OCI-LY1 (cell line): ENCODE measurements at regions not wholly inside any gene's neighbourhood (a gene's known extent, or its start where the extent isn't known, plus 50 kb on each side); places are given as distances from the start of the nearest gene placed in this dataset.

Source experiments
- H2AFZ ChIP-seq: fragments of 200-600 bp; sonication (generic), shearing (Covaris generic); 2 replicates; pipeline ENCODE4 v1.6.0; 2014; ENCODE audit warnings: antibody characterized with exemption, mild to moderate bottlenecking, low read length
- H3F3A ChIP-seq: fragments of 200-600 bp; sonication (generic), shearing (Covaris generic); 2 replicates; pipeline ENCODE4 v1.6.0; 2014; ENCODE audit warnings: mild to moderate bottlenecking, antibody characterized with exemption, low read length, moderate library complexity; ENCODE audit not compliant: insufficient read depth
- H3K27ac ChIP-seq: fragments of 200-600 bp; sonication (generic); 2 replicates; pipeline ENCODE4 v1.5.1; 2014; ENCODE audit warnings: low read length, mixed run types, mild to moderate bottlenecking, low read depth; ENCODE audit not compliant: poor library complexity, severe bottlenecking
- H3K27me3 ChIP-seq: fragments of 200-600 bp; sonication (generic); 2 replicates; pipeline ENCODE4 v1.6.0; 2014; ENCODE audit warnings: antibody characterized with exemption, mild to moderate bottlenecking, low read length, moderate library complexity; ENCODE audit not compliant: insufficient read depth
- H3K36me3 ChIP-seq: fragments of 200-600 bp; sonication (generic); 2 replicates; pipeline ENCODE4 v1.6.1; 2014; ENCODE audit warnings: mild to moderate bottlenecking, antibody characterized with exemption, low read length, moderate library complexity, mixed read lengths; ENCODE audit not compliant: insufficient read depth
- H3K4me1 ChIP-seq: fragments of 200-600 bp; sonication (generic); 2 replicates; pipeline ENCODE4 v1.5.1; 2014; ENCODE audit warnings: mild to moderate bottlenecking, low read length, moderate library complexity; ENCODE audit not compliant: insufficient read depth, severe bottlenecking
- H3K4me2 ChIP-seq: fragments of 200-600 bp; sonication (generic), shearing (Covaris generic); 2 replicates; pipeline ENCODE4 v1.6.1; 2014; ENCODE audit warnings: low read length
- H3K4me3 ChIP-seq: fragments of 200-600 bp; sonication (generic); 2 replicates; pipeline ENCODE4 v1.5.1; 2014; ENCODE audit warnings: low read length, low read depth, mild to moderate bottlenecking, mixed read lengths; ENCODE audit not compliant: poor library complexity, severe bottlenecking
- H3K79me2 ChIP-seq: fragments of 200-600 bp; shearing (Covaris generic); 2 replicates; pipeline ENCODE4 v1.6.1; 2016; ENCODE audit warnings: mixed run types, low read length, mixed read lengths; ENCODE audit not compliant: insufficient read depth
- H3K9ac ChIP-seq: fragments of 200-600 bp; sonication (generic), shearing (Covaris generic); 2 replicates; pipeline ENCODE4 v1.6.1; 2014; ENCODE audit warnings: mild to moderate bottlenecking, low read length, mixed read lengths
- H3K9me2 ChIP-seq: fragments of 200-600 bp; sonication (generic), shearing (Covaris generic); 2 replicates; pipeline ENCODE4 v1.6.1; 2014; ENCODE audit warnings: low read depth, mild to moderate bottlenecking, low read length, mixed read lengths
- H3K9me3 ChIP-seq: fragments of 200-600 bp; shearing (Covaris generic); 2 replicates; pipeline ENCODE4 v1.6.1; 2014; ENCODE audit warnings: low read length, mixed read lengths
- H4K20me1 ChIP-seq: fragments of 200-600 bp; sonication (generic), shearing (Covaris generic); 2 replicates; pipeline ENCODE4 v1.6.0; 2016; ENCODE audit warnings: mild to moderate bottlenecking, low read length; ENCODE audit not compliant: insufficient read depth
- CTCF ChIP-seq: fragments of 200-600 bp; sonication (generic), shearing (Covaris generic); IDR thresholded peaks from 2 replicates; pipeline ENCODE4 v1.5.1; 2017; ENCODE audit warnings: mild to moderate bottlenecking, antibody characterized with exemption, low read length, moderate library complexity, mixed read lengths
- EZH2 ChIP-seq: fragments of 200-600 bp; sonication (generic), shearing (Covaris generic); IDR thresholded peaks from 2 replicates; pipeline ENCODE4 v1.8.0; 2017; ENCODE audit warnings: borderline replicate concordance, mixed run types, mild to moderate bottlenecking, antibody characterized with exemption, low read length, moderate library complexity, mixed read lengths

- H3K9me2 ChIP-seq: no peaks in the 10 kb centered on the region
- no peaks in the 10 kb centered on the region for H3F3A ChIP-seq
- peaks cover 11% of the 10 kb centered on the region; the same call in 1 of the 2 replicates for H3K9me3 ChIP-seq
- no peak overlapping the region for H3K4me3 ChIP-seq
- H3K9ac ChIP-seq: no peak overlapping the region
- no peak overlapping the region for H2AFZ ChIP-seq
- no peak overlapping the region for H3K4me2 ChIP-seq
- H3K27ac ChIP-seq: no peak overlapping the region
- no peaks in the 10 kb centered on the region for H4K20me1 ChIP-seq
- no peaks in the 10 kb centered on the region for H3K79me2 ChIP-seq
- H3K27me3 ChIP-seq: peaks cover 3% of the 10 kb centered on the region; the same call in 1 of the 2 replicates
- TF ChIP-seq EZH2: no peak
- no peak for TF ChIP-seq CTCF
- H3K36me3 ChIP-seq: no peaks in the 10 kb centered on the region; the same call in 1 of the 2 replicates
- no peaks in the 10 kb centered on the region for H3K4me1 ChIP-seq
Measured at GRCh38 chr16:86002178-86002900, 103.4 kb downstream of the IRF8 start.

DNA sequence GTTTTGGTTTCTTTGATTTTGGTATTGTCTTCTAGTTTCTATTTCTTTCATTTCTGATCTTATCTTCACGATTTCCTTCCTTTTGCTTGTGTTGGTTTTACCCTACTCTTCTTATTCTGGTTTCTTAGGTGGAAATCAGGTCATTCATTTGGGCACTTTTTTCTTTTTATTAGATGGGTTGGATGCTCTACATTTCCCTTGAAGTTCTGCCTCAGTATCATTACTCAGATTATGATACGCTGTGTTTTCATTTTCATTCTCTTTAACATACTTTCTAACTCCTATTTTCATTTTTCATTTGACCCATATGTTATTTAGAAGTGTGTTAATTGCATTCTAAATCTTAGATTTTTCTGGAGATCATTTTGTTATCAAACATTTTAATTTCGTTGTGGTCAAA is 108.6 kb downstream of the IRF8 start:
- H3F3A ChIP-seq: no peaks in the 10 kb centered on the region
- H3K4me1 ChIP-seq: no peaks in the 10 kb centered on the region
- no peaks in the 10 kb centered on the region; the same call in 1 of the 2 replicates for H3K36me3 ChIP-seq
- H3K9me3 ChIP-seq: peaks cover 10% of the 10 kb centered on the region; the same call in 1 of the 2 replicates
- no peak overlapping the region for H3K4me2 ChIP-seq
- H3K79me2 ChIP-seq: no peaks in the 10 kb centered on the region
- no peak overlapping the region for H3K4me3 ChIP-seq
- H3K9ac ChIP-seq: no peak overlapping the region
- H3K9me2 ChIP-seq: no peaks in the 10 kb centered on the region
- no peak overlapping the region for H3K27ac ChIP-seq
- no peak for TF ChIP-seq CTCF
- TF ChIP-seq EZH2: no peak
- no peaks in the 10 kb centered on the region for H3K27me3 ChIP-seq
- H4K20me1 ChIP-seq: no peaks in the 10 kb centered on the region
- no peak overlapping the region for H2AFZ ChIP-seq

DNA sequence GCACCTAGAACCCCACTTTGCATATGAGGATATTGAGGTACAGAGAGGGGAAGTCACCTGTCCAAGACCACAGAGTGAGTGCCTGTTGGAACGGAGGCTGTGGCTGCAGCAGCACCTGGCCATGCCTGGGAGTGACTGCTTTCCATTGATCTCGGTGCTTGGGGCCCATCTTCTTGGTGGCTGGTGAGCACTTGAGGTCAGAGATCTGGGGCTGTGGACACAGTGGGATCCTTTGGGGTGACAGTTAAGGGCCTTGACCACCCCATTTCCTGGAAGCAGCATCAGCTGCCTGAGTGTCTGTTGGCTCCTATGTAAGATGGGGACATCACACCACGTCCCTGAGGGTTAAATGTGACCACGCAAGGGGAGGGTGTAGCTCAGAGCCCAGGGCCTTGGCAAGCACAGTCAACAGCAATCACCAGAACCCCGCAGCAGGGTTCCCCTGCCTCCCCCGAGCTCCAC is 111.7 kb downstream of the IRF8 start:
- H3K4me3 ChIP-seq: no peak overlapping the region
- no peaks in the 10 kb centered on the region for H3K36me3 ChIP-seq
- H3K9me3 ChIP-seq: no peaks in the 10 kb centered on the region
- no peak overlapping the region for H3K9ac ChIP-seq
- H3K9me2 ChIP-seq: no peaks in the 10 kb centered on the region
- TF ChIP-seq EZH2 (no peak), CTCF (no peak)
- H3F3A ChIP-seq: no peaks in the 10 kb centered on the region
- no peaks in the 10 kb centered on the region for H4K20me1 ChIP-seq
- no peaks in the 10 kb centered on the region for H3K79me2 ChIP-seq
- H3K27ac ChIP-seq: no peak overlapping the region
- no peak overlapping the region for H3K4me2 ChIP-seq
- H3K27me3 ChIP-seq: no peaks in the 10 kb centered on the region; the same call in 1 of the 2 replicates
- H3K4me1 ChIP-seq: no peaks in the 10 kb centered on the region
- H2AFZ ChIP-seq: no peak overlapping the region
